ENCODE measurements at regions not wholly inside any gene's neighbourhood (a gene's known extent, or its start where the extent isn't known, plus 50 kb on each side); places are given as distances from the start of the nearest gene placed in this dataset.

GRCh38 chr6:163670336-163670735 lies 255.8 kb downstream of the QKI start:
- H3K36me3 ChIP-seq (replicated peaks; ENCODE audit: insufficient read depth, low read depth) = no peaks in the 10 kb centered on the region
- H3K4me2 ChIP-seq = no peak overlapping the region
- no peak for DNase-seq (ENCODE audit: low spot score)
- 84% methylated on average over 1 of the region's 1 CpG for WGBS (ENCODE audit: low lambda C conversion rate, missing lambda C conversion rate)
- no peak overlapping the region for H2AFZ ChIP-seq
- no peaks in the 10 kb centered on the region for H3K4me1 ChIP-seq (ENCODE audit: insufficient read depth)
- H3K27ac ChIP-seq = no peak overlapping the region
- H3K79me2 ChIP-seq = no peaks in the 10 kb centered on the region
- no peak overlapping the region for H3K4me3 ChIP-seq
- no peaks in the 10 kb centered on the region for H3K9me2 ChIP-seq (replicated peaks; ENCODE audit: insufficient read depth)
- TF ChIP-seq EZH2 (IDR thresholded peaks at IDR 0.05; ENCODE audit: borderline replicate concordance) (no peak), EZH2phosphoT487 (IDR thresholded peaks at IDR 0.05; ENCODE audit: low read depth, severe bottlenecking, unreplicated experiment) (no peak)
- TF ChIP-seq, protein P1, sequence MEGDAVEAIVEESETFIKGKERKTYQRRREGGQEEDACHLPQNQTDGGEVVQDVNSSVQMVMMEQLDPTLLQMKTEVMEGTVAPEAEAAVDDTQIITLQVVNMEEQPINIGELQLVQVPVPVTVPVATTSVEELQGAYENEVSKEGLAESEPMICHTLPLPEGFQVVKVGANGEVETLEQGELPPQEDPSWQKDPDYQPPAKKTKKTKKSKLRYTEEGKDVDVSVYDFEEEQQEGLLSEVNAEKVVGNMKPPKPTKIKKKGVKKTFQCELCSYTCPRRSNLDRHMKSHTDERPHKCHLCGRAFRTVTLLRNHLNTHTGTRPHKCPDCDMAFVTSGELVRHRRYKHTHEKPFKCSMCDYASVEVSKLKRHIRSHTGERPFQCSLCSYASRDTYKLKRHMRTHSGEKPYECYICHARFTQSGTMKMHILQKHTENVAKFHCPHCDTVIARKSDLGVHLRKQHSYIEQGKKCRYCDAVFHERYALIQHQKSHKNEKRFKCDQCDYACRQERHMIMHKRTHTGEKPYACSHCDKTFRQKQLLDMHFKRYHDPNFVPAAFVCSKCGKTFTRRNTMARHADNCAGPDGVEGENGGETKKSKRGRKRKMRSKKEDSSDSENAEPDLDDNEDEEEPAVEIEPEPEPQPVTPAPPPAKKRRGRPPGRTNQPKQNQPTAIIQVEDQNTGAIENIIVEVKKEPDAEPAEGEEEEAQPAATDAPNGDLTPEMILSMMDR (IDR thresholded peaks at IDR 0.05; ENCODE audit: poor library complexity) = no peak
- H3K27me3 ChIP-seq = no peaks in the 10 kb centered on the region
- no peaks in the 10 kb centered on the region for H3K9me3 ChIP-seq (ENCODE audit: low read depth)
- H4K20me1 ChIP-seq (ENCODE audit: insufficient read depth, poor library complexity, severe bottlenecking) = no peaks in the 10 kb centered on the region

GRCh38 chr6:163668061-163668426 lies 253.5 kb downstream of the QKI start:
- no peak overlapping the region for H3K27ac ChIP-seq
- H3K27me3 ChIP-seq = no peaks in the 10 kb centered on the region
- TF ChIP-seq EZH2 (IDR thresholded peaks at IDR 0.05; ENCODE audit: borderline replicate concordance) (no peak), EZH2phosphoT487 (IDR thresholded peaks at IDR 0.05; ENCODE audit: low read depth, severe bottlenecking, unreplicated experiment) (no peak)
- TF ChIP-seq, protein P1 (IDR thresholded peaks at IDR 0.05; ENCODE audit: poor library complexity) = no peak
- H3K4me3 ChIP-seq = no peak overlapping the region
- H3K4me1 ChIP-seq (ENCODE audit: insufficient read depth) = no peaks in the 10 kb centered on the region
- no peaks in the 10 kb centered on the region for H3K9me3 ChIP-seq (ENCODE audit: low read depth)
- H4K20me1 ChIP-seq (ENCODE audit: insufficient read depth, poor library complexity, severe bottlenecking) = no peaks in the 10 kb centered on the region
- H2AFZ ChIP-seq = no peak overlapping the region
- no peaks in the 10 kb centered on the region for H3K9me2 ChIP-seq (replicated peaks; ENCODE audit: insufficient read depth)
- H3K79me2 ChIP-seq = no peaks in the 10 kb centered on the region
- no peaks in the 10 kb centered on the region for H3K36me3 ChIP-seq (replicated peaks; ENCODE audit: insufficient read depth, low read depth)
- no peak for DNase-seq (ENCODE audit: low spot score)
- H3K4me2 ChIP-seq = no peak overlapping the region
- 86% methylated on average over 4 of the region's 4 CpGs for WGBS (ENCODE audit: low lambda C conversion rate, missing lambda C conversion rate)

DNA sequence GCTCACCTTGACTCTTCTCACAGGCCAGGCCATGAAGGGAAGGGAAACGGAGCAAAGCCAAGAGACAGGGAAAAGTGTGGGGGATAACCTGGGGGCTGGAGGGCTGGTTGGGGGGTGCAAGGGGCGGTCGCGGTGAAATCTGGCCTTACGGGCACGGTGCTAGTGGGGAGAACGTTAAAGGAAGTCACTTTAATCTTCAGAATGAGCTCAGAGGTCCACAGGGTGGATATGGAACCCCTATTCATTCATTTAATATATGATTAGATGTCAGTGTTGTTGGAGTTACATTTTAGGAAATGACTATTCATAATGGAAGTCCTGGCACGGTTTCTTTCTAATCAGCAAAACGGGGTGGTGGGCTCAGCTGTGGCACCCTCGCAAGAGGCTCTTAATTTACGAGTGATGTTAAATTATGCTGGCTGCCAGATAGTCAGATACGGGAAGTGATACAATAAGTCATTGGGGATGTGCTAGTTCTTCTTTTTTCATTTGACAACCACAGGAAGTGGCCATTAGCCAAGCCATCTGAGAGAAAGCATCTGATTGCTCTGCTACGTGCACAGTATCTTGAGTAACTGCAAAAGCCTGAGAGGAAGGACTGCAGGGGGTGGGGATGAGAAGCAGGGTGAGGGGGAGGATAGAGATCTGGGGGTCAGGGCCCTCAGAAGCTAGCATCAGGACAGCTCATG lies 253.0 kb downstream of the QKI start:
- Histone ChIP-seq H3K9me2 (replicated peaks; ENCODE audit: insufficient read depth) (no peaks in the 10 kb centered on the region), H3K4me1 (ENCODE audit: insufficient read depth) (no peaks in the 10 kb centered on the region), H3K27ac (no peak overlapping the region), H3K9me3 (ENCODE audit: low read depth) (no peaks in the 10 kb centered on the region), H3K27me3 (no peaks in the 10 kb centered on the region), H3K79me2 (no peaks in the 10 kb centered on the region), H3K36me3 (replicated peaks; ENCODE audit: insufficient read depth, low read depth) (no peaks in the 10 kb centered on the region), H3K4me2 (no peak overlapping the region), H2AFZ (no peak overlapping the region), H4K20me1 (ENCODE audit: insufficient read depth, poor library complexity, severe bottlenecking) (no peaks in the 10 kb centered on the region), H3K4me3 (no peak overlapping the region)
- no peak for DNase-seq (ENCODE audit: low spot score)
- TF ChIP-seq EZH2 (IDR thresholded peaks at IDR 0.05; ENCODE audit: borderline replicate concordance) (no peak), EZH2phosphoT487 (IDR thresholded peaks at IDR 0.05; ENCODE audit: low read depth, severe bottlenecking, unreplicated experiment) (no peak)
- TF ChIP-seq, protein P1 (IDR thresholded peaks at IDR 0.05; ENCODE audit: poor library complexity) = no peak
- 85% methylated on average over 13 of the region's 13 CpGs for WGBS (ENCODE audit: low lambda C conversion rate, missing lambda C conversion rate)
